Endothelial cell (in vitro differentiated cells): ENCODE measurements at regions not wholly inside any gene's neighbourhood (a gene's known extent, or its start where the extent isn't known, plus 50 kb on each side); places are given as distances from the start of the nearest gene placed in this dataset.

Source experiments
- DNase-seq: peaks from one replicate; pipeline ENCODE4 v3.0.0; 2021; ENCODE audit warnings: low spot score
- H3K27ac Mint-ChIP-seq: one replicate; pipeline ENCODE4 v1.8.0; 2021; ENCODE audit warnings: mixed read lengths, inconsistent platforms; ENCODE audit not compliant: unreplicated experiment
- H3K27me3 Mint-ChIP-seq: one replicate; pipeline ENCODE4 v1.8.0; 2021; ENCODE audit warnings: mild to moderate bottlenecking, moderate library complexity, mixed read lengths, inconsistent platforms; ENCODE audit not compliant: unreplicated experiment
- H3K36me3 Mint-ChIP-seq: one replicate; pipeline ENCODE4 v1.8.0; 2021; ENCODE audit warnings: mild to moderate bottlenecking, low read depth, mixed read lengths, inconsistent platforms; ENCODE audit not compliant: unreplicated experiment
- H3K4me1 Mint-ChIP-seq: one replicate; pipeline ENCODE4 v1.8.0; 2021; ENCODE audit warnings: mild to moderate bottlenecking, mixed read lengths, inconsistent platforms; ENCODE audit not compliant: unreplicated experiment
- H3K4me3 Mint-ChIP-seq: one replicate; pipeline ENCODE4 v1.8.0; 2021; ENCODE audit warnings: mild to moderate bottlenecking, mixed read lengths, inconsistent platforms; ENCODE audit not compliant: unreplicated experiment
- H3K9me3 Mint-ChIP-seq: one replicate; pipeline ENCODE4 v1.8.0; 2021; ENCODE audit warnings: mixed read lengths, inconsistent platforms; ENCODE audit not compliant: unreplicated experiment
- TF ChIP-seq, protein P1 (sequence below): fragments of 200-600 bp; sonication (generic); IDR thresholded peaks from one replicate; pipeline ENCODE4 v1.5.0; 2021; ENCODE audit warnings: antibody characterized with exemption; ENCODE audit not compliant: unreplicated experiment

DNA sequence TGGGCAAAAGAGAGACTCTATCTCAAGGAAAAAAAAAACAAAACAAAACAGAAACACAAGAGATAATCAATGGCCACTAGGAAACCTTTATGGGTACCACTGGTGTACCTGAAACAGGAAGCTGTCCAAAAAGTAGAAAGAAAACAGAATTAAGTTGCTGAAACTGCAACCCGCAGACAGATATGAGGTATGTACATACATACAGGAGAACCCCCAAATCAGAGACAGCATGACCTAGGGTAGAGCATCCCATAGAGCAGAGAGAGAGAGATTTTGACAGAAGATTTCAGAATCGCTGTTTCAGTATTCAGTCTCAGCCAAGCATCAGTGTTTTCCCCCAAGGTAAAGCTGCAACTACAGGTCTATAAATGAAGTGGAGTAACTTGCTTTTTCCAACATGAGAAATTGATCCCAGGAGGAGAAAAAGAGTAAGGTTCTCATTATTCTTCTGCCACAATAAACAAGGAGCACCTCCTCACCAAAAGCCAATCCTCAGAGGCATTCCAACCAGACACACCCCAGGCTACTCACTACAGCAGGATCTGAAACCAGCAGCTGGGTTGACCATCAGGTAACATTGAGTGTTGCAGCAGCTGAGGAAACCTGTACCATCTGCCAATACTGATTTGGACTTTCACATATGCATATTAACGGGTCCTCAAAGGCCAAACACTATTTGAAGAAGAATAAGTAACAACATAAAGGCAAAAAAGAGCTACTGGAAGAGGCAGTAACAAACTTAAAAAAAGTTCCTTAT, 630.0 kb downstream of the TAF11L14 start:
- TF ChIP-seq, protein P1, sequence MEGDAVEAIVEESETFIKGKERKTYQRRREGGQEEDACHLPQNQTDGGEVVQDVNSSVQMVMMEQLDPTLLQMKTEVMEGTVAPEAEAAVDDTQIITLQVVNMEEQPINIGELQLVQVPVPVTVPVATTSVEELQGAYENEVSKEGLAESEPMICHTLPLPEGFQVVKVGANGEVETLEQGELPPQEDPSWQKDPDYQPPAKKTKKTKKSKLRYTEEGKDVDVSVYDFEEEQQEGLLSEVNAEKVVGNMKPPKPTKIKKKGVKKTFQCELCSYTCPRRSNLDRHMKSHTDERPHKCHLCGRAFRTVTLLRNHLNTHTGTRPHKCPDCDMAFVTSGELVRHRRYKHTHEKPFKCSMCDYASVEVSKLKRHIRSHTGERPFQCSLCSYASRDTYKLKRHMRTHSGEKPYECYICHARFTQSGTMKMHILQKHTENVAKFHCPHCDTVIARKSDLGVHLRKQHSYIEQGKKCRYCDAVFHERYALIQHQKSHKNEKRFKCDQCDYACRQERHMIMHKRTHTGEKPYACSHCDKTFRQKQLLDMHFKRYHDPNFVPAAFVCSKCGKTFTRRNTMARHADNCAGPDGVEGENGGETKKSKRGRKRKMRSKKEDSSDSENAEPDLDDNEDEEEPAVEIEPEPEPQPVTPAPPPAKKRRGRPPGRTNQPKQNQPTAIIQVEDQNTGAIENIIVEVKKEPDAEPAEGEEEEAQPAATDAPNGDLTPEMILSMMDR, result no peak
- H3K27me3 Mint-ChIP-seq, result no peaks in the 10 kb centered on the region

DNA sequence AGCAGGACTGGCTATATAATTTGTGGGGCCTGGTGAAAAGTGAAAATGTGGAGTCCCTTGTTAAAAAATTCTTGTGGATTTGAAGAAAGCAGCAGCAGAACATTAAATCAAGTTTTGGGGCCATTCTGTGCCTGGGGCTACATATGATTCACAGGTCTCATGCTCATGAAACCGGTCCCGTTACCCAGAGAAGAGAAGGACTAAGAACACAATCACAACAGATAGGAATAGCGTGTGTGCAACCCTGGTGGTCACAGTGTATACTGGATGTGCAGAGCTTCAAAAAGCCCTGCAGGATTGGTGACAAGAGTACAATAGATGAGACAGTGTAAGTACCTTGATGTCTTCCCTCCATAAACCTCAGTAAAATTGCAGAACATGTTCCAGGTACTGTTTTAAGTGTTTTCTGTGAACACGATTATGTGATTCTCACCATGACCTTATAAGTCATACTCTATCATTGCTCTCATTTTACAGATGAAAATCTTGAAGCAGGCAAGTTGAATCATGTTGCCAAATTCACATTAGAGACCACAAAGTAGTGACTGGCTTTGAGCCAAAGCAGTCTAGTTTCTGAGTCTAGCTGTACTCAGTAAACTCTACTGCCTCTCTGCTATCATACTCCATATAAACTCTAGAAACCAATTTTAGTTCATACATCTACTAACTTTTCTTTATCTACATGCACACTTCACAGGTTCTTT, 636.5 kb downstream of the TAF11L14 start:
- no peak overlapping the region for H3K27ac Mint-ChIP-seq
- no peaks in the 10 kb centered on the region for H3K36me3 Mint-ChIP-seq
- H3K9me3 Mint-ChIP-seq, result no peaks in the 10 kb centered on the region
- no peak overlapping the region for H3K4me3 Mint-ChIP-seq
- no peaks in the 10 kb centered on the region for H3K27me3 Mint-ChIP-seq
- DNase-seq, result no peak
- no peaks in the 10 kb centered on the region for H3K4me1 Mint-ChIP-seq
- TF ChIP-seq, protein P1, result no peak

More for the DNA sequence above, 630.0 kb downstream of the TAF11L14 start:
- H3K9me3 Mint-ChIP-seq, result no peaks in the 10 kb centered on the region
- H3K27ac Mint-ChIP-seq, result no peak overlapping the region
- DNase-seq, result no peak
- no peaks in the 10 kb centered on the region for H3K36me3 Mint-ChIP-seq
- no peaks in the 10 kb centered on the region for H3K4me1 Mint-ChIP-seq
- no peak overlapping the region for H3K4me3 Mint-ChIP-seq

DNA sequence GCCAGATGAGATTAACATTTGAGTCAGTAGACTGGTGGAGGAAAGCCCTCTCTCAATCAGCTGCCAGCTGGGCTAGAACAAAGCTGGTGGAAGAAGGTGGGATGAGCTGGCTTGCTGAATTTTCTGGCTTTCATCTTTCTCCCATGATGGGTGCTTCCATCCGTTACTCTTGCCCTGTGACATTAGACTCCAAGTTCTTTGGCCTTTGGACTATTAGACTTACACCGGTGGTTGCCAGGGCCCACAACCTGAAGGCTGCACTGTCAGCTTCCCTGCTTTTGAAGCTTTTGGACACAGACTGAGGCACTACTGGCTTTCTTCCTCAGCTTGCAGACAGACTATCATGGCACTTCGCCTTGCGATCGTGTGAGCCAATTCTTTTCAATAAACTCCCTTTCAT, 642.7 kb downstream of the TAF11L14 start:
- Mint-ChIP-seq H3K27ac (no peak overlapping the region), H3K9me3 (no peaks in the 10 kb centered on the region), H3K4me1 (no peaks in the 10 kb centered on the region), H3K4me3 (no peak overlapping the region), H3K36me3 (no peaks in the 10 kb centered on the region), H3K27me3 (no peaks in the 10 kb centered on the region)
- DNase-seq, result no peak
- TF ChIP-seq, protein P1, result no peak

DNA sequence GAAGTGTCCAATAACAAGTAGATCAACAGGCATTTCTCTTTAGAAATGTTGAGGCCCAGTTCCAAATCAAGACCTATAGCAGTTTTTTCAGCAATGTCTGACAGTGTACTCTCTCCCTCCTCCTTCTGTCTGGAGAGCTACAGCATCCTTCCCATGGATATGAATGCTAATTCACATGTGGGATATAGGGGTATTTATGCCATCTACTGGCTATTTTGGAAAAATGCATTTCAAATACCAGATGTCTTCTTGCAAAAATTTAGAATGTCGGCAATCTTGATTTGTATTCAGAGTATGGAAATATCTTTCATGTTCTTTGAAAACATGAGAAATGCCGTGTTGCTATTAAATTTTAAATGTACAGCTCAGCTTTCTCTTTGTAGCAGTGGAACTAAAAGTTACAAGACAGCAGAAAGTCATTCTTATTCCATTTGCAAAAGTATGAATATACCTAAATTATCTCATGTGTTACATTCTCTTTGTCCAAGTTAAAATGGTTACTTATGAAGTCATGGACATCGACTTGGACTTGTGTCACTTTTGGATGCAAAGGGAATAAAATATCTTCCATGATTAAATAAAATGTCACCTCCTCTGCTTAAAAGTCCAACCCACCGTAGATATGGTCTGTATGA, 647.8 kb downstream of the TAF11L14 start:
- Mint-ChIP-seq H3K27me3 (no peaks in the 10 kb centered on the region), H3K4me1 (no peaks in the 10 kb centered on the region), H3K9me3 (peaks cover 4% of the 10 kb centered on the region), H3K36me3 (no peaks in the 10 kb centered on the region), H3K4me3 (no peak overlapping the region), H3K27ac (no peak overlapping the region)
- TF ChIP-seq, protein P1, result peak; percentile 36
- no peak for DNase-seq
